GM12878 (cell line): ENCODE measurements at regions not wholly inside any gene's neighbourhood (a gene's known extent, or its start where the extent isn't known, plus 50 kb on each side); places are given as distances from the start of the nearest gene placed in this dataset.
"Not testable (repeated sequence)": the region's sequence is repeated elsewhere in the genome, so short reads cannot be mapped to it uniquely, and the experiment has no call there.

Experiments used
- ATAC-seq: fragments of 200-7000 bp; cut with Tn5 transposase; 3 replicates; pipeline ENCODE4 v1.9.1; 2020; ENCODE audit warnings: mild to moderate bottlenecking, moderate library complexity
- BruUV-seq: library from RNA; stranded (reverse); fragments of 400-500 nt; replicated peaks from 2 replicates; lab custom pipeline; 2021; lab: Mats Ljungman, UMichigan
- CTCF ChIA-PET: fragments of 300-600 bp; sonication (Branson Sonifier 250); formaldehyde crosslinking; extraction: SDS; loops from one replicate; lab custom pipeline; 2021; ENCODE audit warnings: inconsistent platforms; lab: Yijun Ruan, JAX
- POLR2A ChIA-PET: fragments of 350-600 bp; formaldehyde crosslinking; extraction: SDS; loops from one replicate; lab custom pipeline; 2021; ENCODE audit warnings: inconsistent platforms; lab: Charles Lee
- RAD21 ChIA-PET: fragments of 300-600 bp; sonication (Branson Sonifier 250); formaldehyde crosslinking; loops from one replicate; lab custom pipeline; 2023; ENCODE audit warnings: antibody characterized with exemption; ENCODE audit not compliant: unreplicated experiment; lab: Charles Lee
- SMC1A ChIA-PET: fragments of 300-600 bp; sonication (Branson Sonifier 250); formaldehyde crosslinking; loops from one replicate; lab custom pipeline; 2023; ENCODE audit not compliant: unreplicated experiment, uncharacterized antibody; lab: Charles Lee
- DNase-seq: peaks from one replicate; pipeline ENCODE4 v3.0.0-alpha.2; 2011; ENCODE audit warnings: low read depth, low spot score
- FAIRE-seq: peaks from 3 replicates; lab custom pipeline; 2011; peaks lifted over from hg19 to GRCh38; lab: Jason Lieb, UNC
- H2AFZ ChIP-seq: 2 replicates; pipeline ENCODE4 v1.6.0; 2011; ENCODE audit warnings: low read depth, low read length, control low read depth; ENCODE audit not compliant: control insufficient read depth
- H3K27ac ChIP-seq: 2 replicates; pipeline ENCODE4 v1.5.1; 2011; ENCODE audit warnings: control low read depth; ENCODE audit not compliant: control insufficient read depth, insufficient read depth
- H3K27me3 ChIP-seq, 2 experiments: replicated peaks in 1 of 2; 2 replicates each; pipeline versions ENCODE4 v1.6.0 to v1.6.1; 2011; ENCODE audit warnings: low read length in 1 of 2; ENCODE audit not compliant: control insufficient read depth in 2 of 2, insufficient read depth in 2 of 2
- H3K36me3 ChIP-seq, 2 experiments: 2 replicates each; pipeline ENCODE4 v1.5.1; 2011; ENCODE audit warnings: low read length in 1 of 2; ENCODE audit not compliant: control insufficient read depth in 2 of 2, insufficient read depth in 2 of 2
- H3K4me1 ChIP-seq: 2 replicates; pipeline ENCODE4 v1.6.1; 2011; ENCODE audit warnings: mild to moderate bottlenecking, low read length, moderate library complexity, mixed read lengths; ENCODE audit not compliant: control insufficient read depth, insufficient read depth
- H3K4me2 ChIP-seq: 2 replicates; pipeline ENCODE4 v1.6.0; 2011; ENCODE audit warnings: control low read depth; ENCODE audit not compliant: control insufficient read depth, insufficient read depth
- H3K4me3 ChIP-seq: fragments of 200-600 bp; sonication (generic); 2 replicates; pipeline ENCODE4 v1.5.1; 2016
- H3K79me2 ChIP-seq: 2 replicates; pipeline ENCODE4 v1.6.0; 2011; ENCODE audit warnings: low read length; ENCODE audit not compliant: control insufficient read depth, insufficient read depth
- H3K9ac ChIP-seq: 2 replicates; pipeline ENCODE4 v1.8.0; 2011; ENCODE audit warnings: low read length, control low read depth, mixed read lengths; ENCODE audit not compliant: control insufficient read depth, insufficient read depth
- H3K9me3 ChIP-seq: replicated peaks from 3 replicates; pipeline ENCODE4 v1.5.1; 2011; ENCODE audit warnings: mild to moderate bottlenecking, low read length; ENCODE audit not compliant: control insufficient read depth, insufficient read depth
- H4K20me1 ChIP-seq: 2 replicates; pipeline ENCODE4 v1.6.0; 2011; ENCODE audit not compliant: control insufficient read depth, insufficient read depth
- BHLHE40 ChIP-seq, 2 experiments: fragments of 450-650 bp in 1 of 2; IDR thresholded peaks; 2 replicates each; pipeline ENCODE4 v1.6.1; 2011 to 2017; ENCODE audit warnings: low read depth in 2 of 2, borderline replicate concordance in 1 of 2, improper control_type of control experiment in 1 of 2, low read length in 1 of 2, mild to moderate bottlenecking in 1 of 2
- DPF2 ChIP-seq: fragments of 450-650 bp; IDR thresholded peaks from 2 replicates; pipeline ENCODE4 v1.6.1; 2017; ENCODE audit warnings: mild to moderate bottlenecking
- IKZF2 ChIP-seq, 2 experiments: fragments of 450-650 bp; IDR thresholded peaks; 2 replicates each; pipeline ENCODE4 v1.6.1; 2017; ENCODE audit warnings: mild to moderate bottlenecking in 2 of 2, moderate library complexity in 2 of 2
- JUND ChIP-seq: IDR thresholded peaks from 2 replicates; pipeline ENCODE4 v1.6.1; 2012; ENCODE audit warnings: low read depth, mild to moderate bottlenecking, low read length, improper control_type of control experiment, moderate library complexity
- KLF5 ChIP-seq: fragments of 450-650 bp; IDR thresholded peaks from 2 replicates; pipeline ENCODE4 v1.6.1; 2014; ENCODE audit warnings: mild to moderate bottlenecking; ENCODE audit not compliant: partially characterized antibody
- MLLT1 ChIP-seq: fragments of 450-650 bp; IDR thresholded peaks from 2 replicates; pipeline ENCODE4 v1.6.1; 2016; ENCODE audit warnings: mild to moderate bottlenecking
- MYB ChIP-seq: fragments of 150-350 bp; IDR thresholded peaks from 2 replicates; pipeline ENCODE4 v1.6.1; 2014; ENCODE audit warnings: mild to moderate bottlenecking, low read depth, low read length, borderline replicate concordance
- POLR2AphosphoS2 ChIP-seq: IDR thresholded peaks from 2 replicates; pipeline ENCODE4 v1.6.1; 2011; ENCODE audit warnings: low read depth, mild to moderate bottlenecking, low read length, improper control_type of control experiment, moderate library complexity
- YBX1 ChIP-seq: fragments of 450-650 bp; IDR thresholded peaks from 2 replicates; pipeline ENCODE4 v1.6.1; 2016; ENCODE audit warnings: antibody characterized with exemption
- ZNF207 ChIP-seq: fragments of 450-650 bp; IDR thresholded peaks from 2 replicates; pipeline ENCODE4 v1.6.1; 2014; ENCODE audit warnings: antibody characterized with exemption, mild to moderate bottlenecking, borderline replicate concordance
- ZNF592 ChIP-seq: fragments of 450-650 bp; IDR thresholded peaks from 2 replicates; pipeline ENCODE4 v1.6.1; 2017; ENCODE audit warnings: mild to moderate bottlenecking, moderate library complexity
- WGBS: methylation state at CpG from one replicate; pipeline ENCODE4 v1.1.6; 2016; ENCODE audit warnings: low lambda C conversion rate; ENCODE audit not compliant: insufficient replicate concordance, insufficient coverage; ENCODE audit errors: missing lambda C conversion rate; 5-methylcytosine and 5-hydroxymethylcytosine counted together
- in situ Hi-C: fragments of 300-500 bp; cut with MboI; formaldehyde crosslinking; loops from 9 replicates; pipeline ENCODE4 v1.14.3; 2018; ENCODE audit warnings: mixed read lengths
- intact Hi-C: fragments of 100-400 bp; cut with micrococcal nuclease; formaldehyde crosslinking; loops from one replicate; pipeline ENCODE4 v1.14.2; 2022; ENCODE audit not compliant: unreplicated experiment

- no peak for TF ChIP-seq JUND
- TF ChIP-seq MLLT1, result no peak
- no peak for TF ChIP-seq DPF2
- TF ChIP-seq ZNF592, result no peak
- no peak for TF ChIP-seq POLR2AphosphoS2
- no peak for TF ChIP-seq KLF5
- no peak for TF ChIP-seq ZNF207
- TF ChIP-seq YBX1, result no peak
- no peak for TF ChIP-seq MYB
- TF ChIP-seq BHLHE40 (IDR thresholded peaks at IDR 0.05; ENCODE audit: borderline replicate concordance in 1 of 2, low read depth in 2 of 2, low read length in 1 of 2), result no peak
- TF ChIP-seq IKZF2 (IDR thresholded peaks at IDR 0.05), result no peak
- no peak for FAIRE-seq
These were observed 91.2 kb upstream of the CD44 start for GRCh38 chr11:35047769-35048168.

GRCh38 chr11:35048346-35048745, 90.6 kb upstream of the CD44 start:
- WGBS, result 84% methylated on average over 3 of the region's 3 CpGs
- H3K4me2 ChIP-seq, POLR2A ChIA-PET, intact Hi-C loops, DNase-seq, H3K9ac ChIP-seq, BruUV-seq, FAIRE-seq, H3K27me3 ChIP-seq, in situ Hi-C loops, H2AFZ ChIP-seq, ATAC-seq, RAD21 ChIA-PET, H3K79me2 ChIP-seq, H4K20me1 ChIP-seq, H3K27ac ChIP-seq, H3K4me3 ChIP-seq, H3K36me3 ChIP-seq: not testable (repeated sequence)
- Histone ChIP-seq H3K4me1 (peaks cover 20% of the 10 kb centered on the region), H3K9me3 (peaks cover 16% of the 10 kb centered on the region; the same call in 2 of the 3 replicates)
- SMC1A ChIA-PET, result interaction anchor here (1.0 to 1.4 kb wide), 3 partner anchors 10 to 92 kb away, joined by 3 to 5 read pairs (median 4); no protein-coding TSS in a partner anchor
- CTCF ChIA-PET, result interaction anchor here (1.0 kb wide), 1 partner anchor 8 kb away, joined by 3 read pairs; no protein-coding TSS in a partner anchor

More at GRCh38 chr11:35047769-35048168, 91.2 kb upstream of the CD44 start:
- SMC1A ChIA-PET, result interaction anchor here (0.8 to 1.4 kb wide), 7 partner anchors 11 to 92 kb away, joined by 3 to 5 read pairs (median 4); no protein-coding TSS in a partner anchor
- H2AFZ ChIP-seq, result no peak overlapping the region
- POLR2A ChIA-PET, result interaction anchor here (0.9 kb wide), 1 partner anchor 10 kb away, joined by 3 read pairs; no protein-coding TSS in a partner anchor
- peaks cover 20% of the 10 kb centered on the region for H3K4me1 ChIP-seq
- BruUV-seq, result no TSS peak
- H3K36me3 ChIP-seq, result no peaks in the 10 kb centered on the region
- no peak overlapping the region for H3K4me3 ChIP-seq
- 46% methylated on average over 2 of the region's 2 CpGs for WGBS
- RAD21 ChIA-PET, result no interaction called here
- H3K4me2 ChIP-seq, result no peak overlapping the region
- in situ Hi-C loops, result no loop called here
- H3K9me3 ChIP-seq, result peaks cover 12% of the 10 kb centered on the region; the same call in 2 of the 3 replicates
- DNase-seq (no peak), ATAC-seq (no peak)
- CTCF ChIA-PET, result interaction anchor here (0.8 kb wide), 1 partner anchor 13 kb away, joined by 3 read pairs; no protein-coding TSS in a partner anchor
- H3K9ac ChIP-seq, result no peak overlapping the region
- H3K27me3 ChIP-seq, result no peaks in the 10 kb centered on the region
- H4K20me1 ChIP-seq, result no peaks in the 10 kb centered on the region
- no peak overlapping the region for H3K27ac ChIP-seq
- H3K79me2 ChIP-seq, result no peaks in the 10 kb centered on the region
- intact Hi-C loops, result no loop called here
